ENCODE measurements at regions not wholly inside any gene's neighbourhood (a gene's known extent, or its start where the extent isn't known, plus 50 kb on each side); places are given as distances from the start of the nearest gene placed in this dataset.

- Histone ChIP-seq H4K5ac (ENCODE audit: insufficient read length, low read depth, low read length) (no peak overlapping the region), H3K18ac (ENCODE audit: extremely low read depth, low read length) (no peak overlapping the region), H3K23me2 (ENCODE audit: low read depth, low read length) (no peaks in the 10 kb centered on the region), H3K23ac (ENCODE audit: insufficient read length) (no peak overlapping the region), H3K56ac (replicated peaks; ENCODE audit: insufficient read length, low read depth, low read length) (no peak overlapping the region), H3K27me3 (replicated peaks in 1 of 4; ENCODE audit: control insufficient read depth in 3 of 4, extremely low read depth in 1 of 4, insufficient read depth in 3 of 4, low read length in 3 of 4) (peaks cover 0 to 26% (median 11%) of the 10 kb centered on the region in 4 experiments; a peak in 6 of 7 replicates), H2AK5ac (ENCODE audit: low read depth, low read length) (no peak overlapping the region), H2BK15ac (ENCODE audit: low read length) (no peak overlapping the region), H3K9ac (replicated peaks in 1 of 4; ENCODE audit: extremely low read depth in 1 of 4, low read depth in 3 of 4, low read length in 3 of 4) (no peak overlapping the region), H3K9me3 (ENCODE audit: insufficient read depth in 2 of 2, low read depth in 1 of 2, low read length in 1 of 2) (no peaks in the 10 kb centered on the region), H2BK120ac (replicated peaks; ENCODE audit: low read depth, low read length) (no peak overlapping the region), H3K14ac (ENCODE audit: insufficient read length) (no peak overlapping the region), H3K79me1 (ENCODE audit: low read depth, low read length) (no peaks in the 10 kb centered on the region), H2BK12ac (ENCODE audit: low read depth, low read length) (no peak overlapping the region), H3K4me3 (ENCODE audit: extremely low read depth in 1 of 4, insufficient read depth in 2 of 4, low read depth in 3 of 4, low read length in 4 of 4) (no peak overlapping the region), H3K79me2 (ENCODE audit: control insufficient read depth in 1 of 2, insufficient read depth in 2 of 2, low read length in 2 of 2) (no peaks in the 10 kb centered on the region), H3K36me3 (ENCODE audit: control insufficient read depth in 2 of 4, insufficient read depth in 4 of 4, low read length in 3 of 4) (no peaks in the 10 kb centered on the region), H2BK5ac (ENCODE audit: low read depth, low read length) (no peak overlapping the region), H3K27ac (ENCODE audit: low read depth, low read length) (no peak overlapping the region), H3K4ac (replicated peaks; ENCODE audit: insufficient read length, low read depth, low read length) (no peak overlapping the region), H2BK20ac (ENCODE audit: low read length) (no peak overlapping the region), H3K4me2 (ENCODE audit: insufficient read depth in 1 of 2, low read depth in 2 of 2, low read length in 2 of 2) (no peak overlapping the region), H4K91ac (replicated peaks; ENCODE audit: insufficient read length, low read length) (no peak overlapping the region), H3K4me1 (replicated peaks in 1 of 4; ENCODE audit: control insufficient read depth in 3 of 4, insufficient read depth in 4 of 4, low read length in 3 of 4) (0 out of 7 replicates have a peak, but pooled peaks cover 0 to 4% (median 0%) of the 10 kb centered on the region in 4 experiments), H4K8ac (ENCODE audit: extremely low read depth, insufficient read depth, low read length) (no peak overlapping the region), H4K20me1 (replicated peaks in 1 of 2; ENCODE audit: control insufficient read depth in 1 of 2, insufficient read depth in 2 of 2, low read length in 2 of 2) (no peaks in the 10 kb centered on the region), H2AFZ (ENCODE audit: low read length) (no peak overlapping the region)
- DNase-seq (ENCODE audit: low read depth in 1 of 2, low spot score in 2 of 2) = no peak
- ChIA-PET CTCF (ENCODE audit: partially characterized antibody) (no interaction called here), POLR2A (ENCODE audit: partially characterized antibody) (no interaction called here)
- 85% methylated on average over 6 of the region's 6 CpGs; no CpG with 5 or more reads in 1 of the 2 experiments for WGBS, 2 experiments (ENCODE audit: extremely low coverage in 1 of 2, insufficient coverage in 1 of 2, insufficient read length in 1 of 2, insufficient replicate concordance in 2 of 2, low coverage in 1 of 2, low lambda C conversion rate in 2 of 2, missing lambda C conversion rate in 1 of 2)
- TF ChIP-seq POU5F1 (IDR thresholded peaks at IDR 0.05; ENCODE audit: low read depth, low read length) (no peak), EZH2 (IDR thresholded peaks at IDR 0.05; ENCODE audit: low read depth, low read length, severe bottlenecking) (no peak), RXRA (IDR thresholded peaks at IDR 0.05; ENCODE audit: insufficient read depth, low read depth, low read length) (no peak), CREB1 (IDR thresholded peaks at IDR 0.05) (no peak), BRCA1 (IDR thresholded peaks at IDR 0.05; ENCODE audit: low read depth, low read length) (no peak), SAP30 (IDR thresholded peaks at IDR 0.05; ENCODE audit: insufficient read depth, insufficient replicate concordance, low read length) (no peak)
- FAIRE-seq = no peak
Observed at GRCh38 chr16:8510160-8510559, 80.2 kb downstream of the TMEM114 start.
